Colonic mucosa (tissue), 4 donors: ENCODE measurements at regions not wholly inside any gene's neighbourhood (a gene's known extent, or its start where the extent isn't known, plus 50 kb on each side); places are given as distances from the start of the nearest gene placed in this dataset.

ENCODE experiments used
- DNase-seq: peaks from one replicate; pipeline ENCODE4 v3.0.0-alpha.2; 2020
- H3K27ac ChIP-seq: fragments of 200-600 bp; one replicate; pipeline ENCODE4 v1.8.0; 2021
- H3K27me3 ChIP-seq: fragments of 200-600 bp; one replicate; pipeline ENCODE4 v1.8.0; 2021
- H3K36me3 ChIP-seq: fragments of 200-600 bp; one replicate; pipeline ENCODE4 v1.8.0; 2021
- H3K4me1 ChIP-seq: fragments of 200-600 bp; one replicate; pipeline ENCODE4 v1.8.0; 2021; ENCODE audit warnings: mild to moderate bottlenecking
- H3K4me3 ChIP-seq: fragments of 200-600 bp; one replicate; pipeline ENCODE4 v1.8.0; 2021
- H3K9ac ChIP-seq, 2 donors: one replicate each; pipeline ENCODE4 v1.7.0; 2013; ENCODE audit warnings: control low read depth in 2 of 2, low read depth in 2 of 2, low read length in 2 of 2
- H3K9me3 ChIP-seq: fragments of 200-600 bp; one replicate; pipeline ENCODE4 v1.8.0; 2021
- CTCF ChIP-seq: fragments of 200-600 bp; IDR thresholded peaks from one replicate; pipeline ENCODE4 v1.8.0; 2022; ENCODE audit warnings: antibody characterized with exemption, mild to moderate bottlenecking
- intact Hi-C: fragments of 100-400 bp; cut with DNase I; formaldehyde crosslinking; loops from one replicate; pipeline ENCODE4 v1.14.1; 2022
- donor health status: healthy.
- donor health status: DM: no; HTN: no; CAD: no.
- donor health status: DM: no; HTN: no; CAD: no.

GRCh38 chr11:114758627-114759026 is 80.3 kb downstream of the NXPE2 start:
- no peak overlapping the region for H3K27ac ChIP-seq
- no peaks in the 10 kb centered on the region for H3K27me3 ChIP-seq
- TF ChIP-seq CTCF: no peak
- H3K36me3 ChIP-seq: no peaks in the 10 kb centered on the region
- H3K9ac ChIP-seq: no peak overlapping the region
- H3K4me3 ChIP-seq: no peak overlapping the region
- no peak for DNase-seq
- no peaks in the 10 kb centered on the region for H3K9me3 ChIP-seq
- H3K4me1 ChIP-seq: no peaks in the 10 kb centered on the region
- intact Hi-C loops: no loop called here

- intact Hi-C loops: loop anchor here (5.0 kb wide), 2 partner anchors 425 to 485 kb away; no protein-coding TSS in a partner anchor
- TF ChIP-seq CTCF: peak; percentile 71
- peak; percentile 85 for DNase-seq
These were observed 84.1 kb downstream of the NXPE2 start for GRCh38 chr11:114762408-114762807.

DNA sequence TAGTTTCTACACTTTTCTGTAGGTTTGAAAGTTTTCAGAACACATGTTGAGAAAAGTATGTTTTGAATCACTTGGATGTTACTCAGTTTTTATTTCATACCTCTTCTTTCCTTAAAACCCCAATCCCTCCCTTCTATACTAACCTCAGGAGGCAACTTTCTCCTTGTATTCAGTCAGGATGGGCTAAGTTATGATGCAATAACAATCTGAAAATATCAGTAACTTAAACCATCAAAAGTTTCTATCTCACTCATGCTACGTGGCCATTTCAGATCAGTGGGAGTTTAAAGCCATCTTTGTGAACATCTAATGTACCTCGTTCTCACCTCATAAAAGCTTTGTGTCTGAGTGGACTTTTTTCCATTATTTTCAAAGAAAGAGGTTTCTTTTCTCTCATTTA is 86.2 kb downstream of the NXPE2 start:
- no peaks in the 10 kb centered on the region for H3K27me3 ChIP-seq
- no peaks in the 10 kb centered on the region for H3K4me1 ChIP-seq
- H3K9ac ChIP-seq: no peak overlapping the region
- DNase-seq: no peak
- TF ChIP-seq CTCF: no peak
- intact Hi-C loops: loop anchor here (5.0 kb wide), 2 partner anchors 427 to 487 kb away; no protein-coding TSS in a partner anchor
- no peak overlapping the region for H3K27ac ChIP-seq
- no peaks in the 10 kb centered on the region for H3K36me3 ChIP-seq
- H3K9me3 ChIP-seq: no peaks in the 10 kb centered on the region
- no peak overlapping the region for H3K4me3 ChIP-seq

More at GRCh38 chr11:114762408-114762807, 84.1 kb downstream of the NXPE2 start:
- H3K4me1 ChIP-seq: no peaks in the 10 kb centered on the region
- no peaks in the 10 kb centered on the region for H3K27me3 ChIP-seq
- no peak overlapping the region for H3K4me3 ChIP-seq
- H3K36me3 ChIP-seq: no peaks in the 10 kb centered on the region
- no peaks in the 10 kb centered on the region for H3K9me3 ChIP-seq
- no peak overlapping the region for H3K9ac ChIP-seq
- no peak overlapping the region for H3K27ac ChIP-seq

DNA sequence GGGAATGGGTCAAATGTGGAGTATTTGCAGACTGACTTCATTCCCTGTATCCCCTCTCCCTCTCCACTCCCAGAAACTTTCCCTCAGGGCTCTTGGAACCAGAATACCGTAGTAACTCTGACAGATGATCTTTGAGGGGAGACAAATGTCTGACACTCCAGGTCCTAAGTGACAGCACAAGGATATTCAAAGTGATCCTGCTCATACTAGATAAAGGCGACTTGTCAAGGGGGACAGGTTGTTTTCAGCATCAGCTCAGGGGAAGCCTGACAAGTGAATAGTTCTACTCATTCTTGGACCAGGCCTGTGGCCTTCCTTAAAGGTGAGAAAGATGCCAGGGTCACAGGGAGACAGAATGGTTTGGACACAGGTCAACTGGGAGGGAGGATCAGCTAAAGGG is 92.8 kb downstream of the NXPE2 start:
- no peak for DNase-seq
- H3K4me1 ChIP-seq: no peaks in the 10 kb centered on the region
- no peak overlapping the region for H3K4me3 ChIP-seq
- no peaks in the 10 kb centered on the region for H3K9me3 ChIP-seq
- no peaks in the 10 kb centered on the region for H3K27me3 ChIP-seq
- intact Hi-C loops: loop anchor here (10.0 kb wide), 2 partner anchors 564 to 904 kb away; no protein-coding TSS in a partner anchor
- no peak overlapping the region for H3K9ac ChIP-seq
- no peaks in the 10 kb centered on the region for H3K36me3 ChIP-seq
- no peak for TF ChIP-seq CTCF
- no peak overlapping the region for H3K27ac ChIP-seq

GRCh38 chr11:114773541-114774338 is 95.4 kb downstream of the NXPE2 start:
- Histone ChIP-seq H3K27ac (no peak overlapping the region), H3K27me3 (no peaks in the 10 kb centered on the region), H3K9ac (no peak overlapping the region), H3K9me3 (no peaks in the 10 kb centered on the region), H3K4me3 (no peak overlapping the region), H3K4me1 (no peaks in the 10 kb centered on the region), H3K36me3 (no peaks in the 10 kb centered on the region)
- intact Hi-C loops: loop anchor here (10.0 kb wide), 2 partner anchors 561 to 901 kb away; no protein-coding TSS in a partner anchor
- no peak for TF ChIP-seq CTCF
- DNase-seq: no peak
